ENCODE measurements at regions not wholly inside any gene's neighbourhood (a gene's known extent, or its start where the extent isn't known, plus 50 kb on each side); places are given as distances from the start of the nearest gene placed in this dataset.
"Not testable (repeated sequence)": the region's sequence is repeated elsewhere in the genome, so short reads cannot be mapped to it uniquely, and the experiment has no call there.

- TF ChIP-seq, protein P1, sequence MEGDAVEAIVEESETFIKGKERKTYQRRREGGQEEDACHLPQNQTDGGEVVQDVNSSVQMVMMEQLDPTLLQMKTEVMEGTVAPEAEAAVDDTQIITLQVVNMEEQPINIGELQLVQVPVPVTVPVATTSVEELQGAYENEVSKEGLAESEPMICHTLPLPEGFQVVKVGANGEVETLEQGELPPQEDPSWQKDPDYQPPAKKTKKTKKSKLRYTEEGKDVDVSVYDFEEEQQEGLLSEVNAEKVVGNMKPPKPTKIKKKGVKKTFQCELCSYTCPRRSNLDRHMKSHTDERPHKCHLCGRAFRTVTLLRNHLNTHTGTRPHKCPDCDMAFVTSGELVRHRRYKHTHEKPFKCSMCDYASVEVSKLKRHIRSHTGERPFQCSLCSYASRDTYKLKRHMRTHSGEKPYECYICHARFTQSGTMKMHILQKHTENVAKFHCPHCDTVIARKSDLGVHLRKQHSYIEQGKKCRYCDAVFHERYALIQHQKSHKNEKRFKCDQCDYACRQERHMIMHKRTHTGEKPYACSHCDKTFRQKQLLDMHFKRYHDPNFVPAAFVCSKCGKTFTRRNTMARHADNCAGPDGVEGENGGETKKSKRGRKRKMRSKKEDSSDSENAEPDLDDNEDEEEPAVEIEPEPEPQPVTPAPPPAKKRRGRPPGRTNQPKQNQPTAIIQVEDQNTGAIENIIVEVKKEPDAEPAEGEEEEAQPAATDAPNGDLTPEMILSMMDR (conservative IDR thresholded peaks at IDR 0.05; ENCODE audit: low read depth, low read length), result not testable (repeated sequence)
- not testable (repeated sequence) for TF ChIP-seq EZH2phosphoT487 (IDR thresholded peaks at IDR 0.05; ENCODE audit: borderline replicate concordance, low read length); EZH2 (IDR thresholded peaks at IDR 0.05; ENCODE audit: low read length, unreplicated experiment)
Measured at GRCh38 chr12:5121784-5122183, 78.1 kb downstream of the KCNA5 start.
